ENCODE measurements at regions not wholly inside any gene's neighbourhood (a gene's known extent, or its start where the extent isn't known, plus 50 kb on each side); places are given as distances from the start of the nearest gene placed in this dataset.
A peak's percentile ranks its signal among the peaks of the same experiment; 100 is the strongest.

DNA sequence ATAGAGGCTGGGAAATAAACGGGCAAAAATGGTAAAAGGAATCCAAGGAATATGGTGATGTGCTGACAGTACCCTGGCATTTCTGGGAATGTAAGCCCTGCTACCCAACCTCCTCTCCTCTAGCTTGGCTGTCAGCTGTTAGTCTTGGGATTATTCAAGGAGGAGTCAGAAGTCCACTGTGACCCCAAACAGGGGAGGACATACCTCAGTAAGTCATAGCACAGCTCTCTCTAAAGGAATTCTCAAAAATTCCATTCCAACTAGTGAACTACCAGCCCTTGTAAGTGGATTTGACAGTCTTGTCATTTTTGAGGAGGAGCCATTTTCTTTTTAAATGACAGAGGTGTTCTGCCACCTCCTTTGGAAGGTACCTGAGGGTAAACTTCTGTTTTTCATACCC lies 207.5 kb downstream of the PDCD6IP start:
- DNase-seq, result no peak
- intact Hi-C loops (cut with DNase I), result no loop called here

DNA sequence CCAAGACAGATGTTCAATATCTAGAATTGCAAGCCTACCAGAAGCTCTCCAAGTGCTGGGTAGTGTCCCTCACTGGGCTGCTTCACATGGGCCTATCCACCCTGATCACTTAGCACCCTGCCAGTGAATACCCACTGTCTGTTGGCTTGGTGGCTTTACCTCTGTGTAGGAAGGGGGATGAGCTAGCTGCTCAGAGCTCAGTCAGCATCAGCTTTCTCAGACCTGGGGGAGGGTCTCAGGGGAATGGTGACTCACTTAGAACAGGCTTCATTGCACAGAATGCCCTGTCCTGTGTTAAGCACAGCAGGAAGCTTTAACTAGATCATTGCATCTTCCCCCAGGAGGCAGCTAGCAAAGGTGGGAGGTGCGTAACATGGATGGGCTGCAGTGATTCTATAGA lies 209.8 kb downstream of the PDCD6IP start:
- intact Hi-C loops (cut with DNase I), result no loop called here
- no peak for DNase-seq

DNA sequence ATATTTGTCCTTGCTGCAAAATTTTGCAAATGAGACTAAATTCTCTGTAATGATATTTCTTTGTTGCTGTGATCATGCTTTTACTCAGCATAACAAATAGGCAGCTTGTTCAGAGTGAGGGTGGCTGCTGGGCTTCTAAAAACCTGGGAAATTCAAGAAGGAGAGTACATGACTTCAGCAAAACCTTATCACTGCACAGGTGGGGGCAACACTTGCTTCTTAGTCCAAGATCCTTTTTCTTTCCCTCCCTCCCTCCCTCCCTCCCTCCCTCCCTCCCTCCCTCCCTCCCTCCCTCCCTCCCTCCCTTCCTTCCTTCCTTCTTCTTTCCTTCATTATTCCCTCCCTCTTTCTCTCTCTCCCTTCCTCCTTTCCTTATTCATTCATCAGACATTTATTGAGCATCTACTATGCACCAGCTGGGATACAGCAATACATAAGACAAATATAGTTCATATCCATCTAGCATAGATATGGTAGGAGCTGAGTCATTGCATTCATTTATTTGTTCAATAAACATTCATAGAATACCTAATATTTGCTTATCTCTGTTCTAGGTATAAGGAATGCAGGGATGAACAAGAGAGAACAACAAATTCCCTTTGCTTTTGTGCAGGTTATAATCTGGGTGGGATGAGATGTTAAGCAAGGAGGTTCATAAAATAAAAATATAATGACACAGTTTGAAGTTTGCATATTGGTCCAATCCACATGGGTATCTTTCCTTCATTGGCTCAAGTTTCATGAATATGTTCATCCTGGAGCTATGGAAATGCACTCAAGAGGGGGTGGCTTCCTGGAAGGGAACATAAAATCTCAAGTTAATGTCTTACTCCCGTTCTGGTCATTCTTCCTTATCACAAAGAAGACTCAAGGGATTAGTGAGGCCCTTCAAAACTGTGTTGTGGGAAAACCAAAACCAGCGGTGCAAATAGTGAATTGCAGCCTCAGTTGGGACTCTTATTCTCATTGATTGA lies 210.7 kb downstream of the PDCD6IP start:
- intact Hi-C loops (cut with DNase I), result no loop called here
- no peak for DNase-seq

DNA sequence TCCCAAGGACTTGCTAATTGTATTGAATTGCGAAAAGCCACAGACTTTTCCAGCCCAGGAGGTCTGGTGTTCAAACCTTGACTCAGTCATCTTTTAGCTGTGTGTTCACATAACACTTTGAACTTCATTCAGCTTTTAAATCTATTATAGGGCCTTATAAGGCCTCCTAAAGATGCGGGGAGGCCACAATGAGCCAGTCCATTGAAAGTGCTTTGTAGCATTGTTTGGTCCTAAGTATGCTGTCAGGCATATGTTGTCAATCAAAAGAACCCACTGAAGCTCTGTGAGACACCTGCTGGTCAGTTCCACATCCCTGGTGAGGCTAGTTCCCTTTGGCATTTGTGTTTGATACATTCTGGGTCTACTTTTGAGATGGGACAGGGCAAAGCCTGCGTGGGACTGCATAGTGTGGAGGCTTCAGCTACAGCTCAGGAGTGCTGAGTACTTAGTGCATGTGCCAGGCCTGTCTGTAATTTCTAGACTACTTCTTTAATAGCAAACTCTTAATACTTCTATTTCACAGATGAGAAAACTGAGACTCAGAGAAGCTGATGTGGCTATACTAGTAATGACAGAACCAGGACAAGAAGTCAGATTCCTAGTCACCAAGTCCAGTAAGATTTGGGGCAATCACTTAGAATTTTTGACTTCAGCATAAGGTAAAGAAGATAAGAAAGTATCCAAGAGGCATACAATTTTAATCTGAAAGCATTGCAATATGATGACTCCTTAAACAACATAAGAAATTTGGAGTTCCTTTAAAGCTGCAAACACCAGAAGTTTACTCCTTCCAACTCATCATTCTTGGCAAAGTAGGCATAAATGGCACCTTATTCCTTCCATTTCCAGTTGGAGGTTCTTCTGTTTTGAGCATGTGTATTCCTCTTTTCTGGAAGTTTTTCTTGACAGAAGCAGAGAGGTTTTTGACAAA lies 213.0 kb downstream of the PDCD6IP start:
- intact Hi-C loops (cut with DNase I), result no loop called here
- DNase-seq, result no peak

DNA sequence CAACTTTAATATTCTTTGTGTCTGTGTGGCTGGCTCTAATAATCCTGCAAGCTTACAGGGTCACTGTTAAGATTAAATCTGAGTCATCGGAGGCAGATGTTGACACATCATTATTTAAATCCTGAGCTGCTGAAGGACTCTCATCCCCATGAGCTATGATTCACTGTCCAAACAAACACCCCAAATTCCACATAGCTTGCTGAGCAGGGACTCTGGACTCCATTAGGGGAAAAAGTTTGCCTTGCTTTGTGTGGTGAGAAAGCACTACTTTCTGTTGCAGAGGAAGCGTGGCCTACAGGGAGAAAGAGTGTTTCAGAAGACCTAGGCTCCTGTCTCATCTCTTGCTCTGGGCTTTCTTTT lies 213.7 kb downstream of the PDCD6IP start:
- DNase-seq, result no peak
- intact Hi-C loops (cut with DNase I), result no loop called here

- DNase-seq, result no peak
- intact Hi-C loops (cut with DNase I), result no loop called here
Observed at GRCh38 chr3:34013818-34014570, 215.6 kb downstream of the PDCD6IP start.

- no peak for DNase-seq
- intact Hi-C loops (cut with DNase I), result no loop called here
Observed at GRCh38 chr3:34015204-34016142, 217.0 kb downstream of the PDCD6IP start.

- DNase-seq, result no peak
- intact Hi-C loops (cut with DNase I), result no loop called here
Observed at GRCh38 chr3:34016925-34017587, 218.6 kb downstream of the PDCD6IP start.

DNA sequence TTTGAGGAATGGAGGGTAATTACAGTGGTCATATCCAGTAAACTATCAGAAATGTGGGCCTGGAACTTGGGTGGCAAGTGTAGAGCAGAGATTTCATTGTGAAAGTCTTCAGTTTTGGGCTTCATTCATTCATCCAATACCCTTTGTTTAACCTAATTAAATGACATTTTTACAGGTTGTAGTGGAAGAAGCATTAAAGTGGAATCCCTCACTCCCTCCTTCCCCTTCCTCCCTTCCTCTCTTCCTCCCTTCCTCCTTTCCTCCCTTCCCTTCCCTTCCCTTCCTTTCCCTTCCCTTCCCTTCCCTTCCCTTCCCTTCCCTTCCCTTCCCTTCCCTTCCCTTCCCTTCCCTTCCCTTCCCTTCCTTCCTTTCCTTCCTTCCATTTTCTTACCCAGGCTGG lies 219.3 kb downstream of the PDCD6IP start:
- no peak for DNase-seq

GRCh38 chr3:34019158-34019557 lies 220.7 kb downstream of the PDCD6IP start:
- intact Hi-C loops (cut with DNase I), result no loop called here
- DNase-seq, result no peak

More for the DNA sequence above, 219.3 kb downstream of the PDCD6IP start:
- intact Hi-C loops (cut with DNase I), result no loop called here

- no peak for DNase-seq
- intact Hi-C loops (cut with DNase I), result no loop called here
Observed at GRCh38 chr3:34020170-34020569, 221.7 kb downstream of the PDCD6IP start.

DNA sequence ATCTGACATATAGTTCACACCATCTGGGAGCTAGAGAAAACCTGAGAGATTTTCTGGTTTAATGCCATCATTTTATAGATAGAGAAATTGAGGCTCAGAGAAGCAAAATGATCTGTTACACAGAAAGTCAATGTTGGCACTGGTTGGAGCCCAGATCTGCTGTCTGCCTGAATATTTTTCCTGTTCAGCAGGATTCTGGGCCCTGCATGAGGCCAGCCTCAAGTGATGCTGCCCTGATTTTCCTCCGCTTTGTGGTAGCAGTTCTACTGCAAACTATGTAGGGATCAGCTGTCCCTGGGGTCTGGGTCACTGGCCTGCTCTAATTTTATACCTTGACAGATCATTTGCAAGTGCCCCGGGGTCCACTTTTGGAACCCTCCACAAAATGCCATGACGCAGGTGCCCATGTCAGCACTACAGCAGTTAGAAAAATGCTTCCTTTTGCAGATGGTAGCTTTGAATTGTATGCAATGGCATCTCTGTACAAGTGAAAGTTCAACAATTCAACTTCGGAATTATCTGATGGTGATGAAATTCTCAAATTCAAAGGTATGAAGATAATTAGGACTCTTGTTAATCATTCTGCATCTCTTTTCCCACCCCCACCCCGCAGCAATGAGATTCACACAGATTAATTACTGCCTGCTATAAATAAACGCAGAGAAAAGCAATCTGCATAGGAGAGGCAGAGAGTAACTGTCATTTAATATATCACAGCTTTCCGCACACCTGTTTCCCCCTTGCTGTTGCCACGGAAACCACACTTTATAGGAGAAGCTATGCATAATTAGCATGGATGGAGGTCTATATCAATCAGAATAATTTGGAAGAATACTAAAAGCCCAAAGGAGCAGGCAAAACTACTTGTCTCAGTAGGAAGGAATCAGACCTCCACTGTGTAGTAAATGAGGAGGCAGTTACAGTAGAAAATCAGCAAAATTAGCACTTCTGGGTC lies 222.6 kb downstream of the PDCD6IP start:
- peak in 16 of 42 donors; percentile 4 to 55 (median 27) for DNase-seq
- intact Hi-C loops (cut with DNase I), result no loop called here

GRCh38 chr3:34022147-34022546 lies 223.7 kb downstream of the PDCD6IP start:
- intact Hi-C loops (cut with DNase I), result no loop called here
- no peak for DNase-seq

- DNase-seq, result no peak
- intact Hi-C loops (cut with DNase I), result no loop called here
Observed at GRCh38 chr3:34024447-34025240, 226.2 kb downstream of the PDCD6IP start.

- intact Hi-C loops (cut with DNase I), result no loop called here
- DNase-seq, result no peak
Observed at GRCh38 chr3:34033839-34034238, 235.4 kb downstream of the PDCD6IP start.

DNA sequence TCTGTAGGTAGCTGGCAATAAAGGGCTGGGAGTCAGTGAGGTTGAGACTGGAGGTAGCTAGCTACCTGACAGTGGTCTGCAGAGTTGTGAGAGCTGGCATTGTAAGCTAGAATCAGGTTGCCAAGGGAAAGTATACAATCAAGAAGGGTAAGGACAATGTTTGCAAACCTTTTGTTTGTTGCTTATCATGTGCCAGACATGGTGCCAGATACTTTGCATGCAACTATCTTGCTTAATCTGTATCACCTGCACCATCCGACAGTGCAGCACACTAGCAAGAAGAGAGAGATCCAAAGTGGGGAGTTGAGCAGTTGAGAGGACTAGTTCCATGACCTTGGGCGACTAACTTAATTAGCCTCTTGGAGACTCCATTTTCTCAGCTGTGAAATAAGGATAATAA lies 236.4 kb downstream of the PDCD6IP start:
- DNase-seq, result no peak
- intact Hi-C loops (cut with DNase I), result no loop called here

Measured in head of caudate nucleus (tissue), 42 donors.